Endothelial cell (in vitro differentiated cells): ENCODE measurements at regions not wholly inside any gene's neighbourhood (a gene's known extent, or its start where the extent isn't known, plus 50 kb on each side); places are given as distances from the start of the nearest gene placed in this dataset.

Experiments
- DNase-seq: peaks from one replicate; pipeline ENCODE4 v3.0.0; 2021; ENCODE audit warnings: low spot score
- H3K27ac Mint-ChIP-seq: one replicate; pipeline ENCODE4 v1.8.0; 2021; ENCODE audit warnings: mixed read lengths, inconsistent platforms; ENCODE audit not compliant: unreplicated experiment
- H3K27me3 Mint-ChIP-seq: one replicate; pipeline ENCODE4 v1.8.0; 2021; ENCODE audit warnings: mild to moderate bottlenecking, moderate library complexity, mixed read lengths, inconsistent platforms; ENCODE audit not compliant: unreplicated experiment
- H3K36me3 Mint-ChIP-seq: one replicate; pipeline ENCODE4 v1.8.0; 2021; ENCODE audit warnings: mild to moderate bottlenecking, low read depth, mixed read lengths, inconsistent platforms; ENCODE audit not compliant: unreplicated experiment
- H3K4me1 Mint-ChIP-seq: one replicate; pipeline ENCODE4 v1.8.0; 2021; ENCODE audit warnings: mild to moderate bottlenecking, mixed read lengths, inconsistent platforms; ENCODE audit not compliant: unreplicated experiment
- H3K4me3 Mint-ChIP-seq: one replicate; pipeline ENCODE4 v1.8.0; 2021; ENCODE audit warnings: mild to moderate bottlenecking, mixed read lengths, inconsistent platforms; ENCODE audit not compliant: unreplicated experiment
- H3K9me3 Mint-ChIP-seq: one replicate; pipeline ENCODE4 v1.8.0; 2021; ENCODE audit warnings: mixed read lengths, inconsistent platforms; ENCODE audit not compliant: unreplicated experiment
- CTCF ChIP-seq: fragments of 200-600 bp; sonication (generic); IDR thresholded peaks from one replicate; pipeline ENCODE4 v1.5.0; 2021; ENCODE audit warnings: antibody characterized with exemption; ENCODE audit not compliant: unreplicated experiment

- H3K27ac Mint-ChIP-seq, result no peak overlapping the region
- no peaks in the 10 kb centered on the region for H3K4me1 Mint-ChIP-seq
- no peaks in the 10 kb centered on the region for H3K9me3 Mint-ChIP-seq
- H3K4me3 Mint-ChIP-seq, result no peak overlapping the region
- TF ChIP-seq CTCF, result no peak
- DNase-seq, result no peak
- H3K36me3 Mint-ChIP-seq, result no peaks in the 10 kb centered on the region
- no peaks in the 10 kb centered on the region for H3K27me3 Mint-ChIP-seq
Observed at GRCh38 chr7:115868369-115868768, 162.2 kb downstream of the TFEC start.

GRCh38 chr7:115864082-115864481 lies 166.5 kb downstream of the TFEC start:
- TF ChIP-seq CTCF, result no peak
- no peak for DNase-seq
- Mint-ChIP-seq H3K4me3 (no peak overlapping the region), H3K4me1 (no peaks in the 10 kb centered on the region), H3K36me3 (no peaks in the 10 kb centered on the region), H3K27ac (no peak overlapping the region), H3K27me3 (no peaks in the 10 kb centered on the region), H3K9me3 (no peaks in the 10 kb centered on the region)

GRCh38 chr7:115851291-115851690 lies 179.3 kb downstream of the TFEC start:
- H3K27me3 Mint-ChIP-seq, result peaks cover 2% of the 10 kb centered on the region
- H3K9me3 Mint-ChIP-seq, result no peaks in the 10 kb centered on the region
- H3K4me3 Mint-ChIP-seq, result no peak overlapping the region
- no peak for DNase-seq
- no peak overlapping the region for H3K27ac Mint-ChIP-seq
- H3K4me1 Mint-ChIP-seq, result no peaks in the 10 kb centered on the region
- no peaks in the 10 kb centered on the region for H3K36me3 Mint-ChIP-seq
- peak; percentile 44 for TF ChIP-seq CTCF

GRCh38 chr7:115850774-115851173 lies 179.8 kb downstream of the TFEC start:
- Mint-ChIP-seq H3K4me3 (no peak overlapping the region), H3K9me3 (no peaks in the 10 kb centered on the region)
- TF ChIP-seq CTCF, result no peak

GRCh38 chr7:115844857-115845256 lies 185.7 kb downstream of the TFEC start:
- no peaks in the 10 kb centered on the region for H3K9me3 Mint-ChIP-seq
- no peak overlapping the region for H3K27ac Mint-ChIP-seq

More at GRCh38 chr7:115850774-115851173, 179.8 kb downstream of the TFEC start:
- no peaks in the 10 kb centered on the region for H3K36me3 Mint-ChIP-seq
- no peak overlapping the region for H3K27ac Mint-ChIP-seq
- no peaks in the 10 kb centered on the region for H3K4me1 Mint-ChIP-seq
- no peak for DNase-seq
- H3K27me3 Mint-ChIP-seq, result peaks cover 2% of the 10 kb centered on the region

More at GRCh38 chr7:115844857-115845256, 185.7 kb downstream of the TFEC start:
- no peak for TF ChIP-seq CTCF
- DNase-seq, result no peak
- no peaks in the 10 kb centered on the region for H3K4me1 Mint-ChIP-seq
- no peaks in the 10 kb centered on the region for H3K36me3 Mint-ChIP-seq
- H3K4me3 Mint-ChIP-seq, result no peak overlapping the region
- H3K27me3 Mint-ChIP-seq, result no peaks in the 10 kb centered on the region
